ENCODE measurements at regions not wholly inside any gene's neighbourhood (a gene's known extent, or its start where the extent isn't known, plus 50 kb on each side); places are given as distances from the start of the nearest gene placed in this dataset.
"Not testable (repeated sequence)": the region's sequence is repeated elsewhere in the genome, so short reads cannot be mapped to it uniquely, and the experiment has no call there.

DNA sequence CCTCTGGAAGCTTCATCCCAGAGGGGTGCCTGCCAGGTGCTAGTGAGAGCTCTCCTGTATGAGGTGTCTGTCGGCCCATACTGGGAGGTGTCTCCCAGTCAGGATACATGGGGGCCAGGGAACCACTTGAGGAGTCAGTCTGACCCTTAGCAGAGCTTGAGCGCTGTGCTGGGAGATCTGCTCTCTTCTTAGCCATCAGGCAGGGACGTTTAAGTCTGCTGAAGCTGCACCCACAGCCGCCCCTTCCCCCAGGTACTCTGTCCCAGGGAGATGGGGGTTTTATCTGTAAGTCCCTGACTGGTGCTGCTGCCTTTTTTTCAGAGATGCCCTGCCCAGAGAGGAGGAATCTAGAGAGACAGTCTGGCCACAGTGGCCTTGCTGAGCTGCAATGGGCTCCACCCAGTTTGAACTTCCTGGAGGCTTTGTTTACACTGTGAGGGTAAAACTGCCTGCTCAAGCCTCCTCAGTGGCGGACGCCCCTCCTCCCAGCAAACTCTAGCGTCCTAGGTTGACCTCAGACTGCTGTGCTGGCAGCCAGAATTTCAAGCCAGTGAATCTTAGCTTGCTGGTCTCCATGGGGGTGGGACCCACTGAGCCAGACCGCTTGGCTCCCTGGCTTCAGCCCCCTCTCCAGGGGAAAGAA is 93.3 kb upstream of the DYRK2 start:
- not testable (repeated sequence) for TF ChIP-seq EED (IDR thresholded peaks at IDR 0.05; ENCODE audit: low read depth); CTCF (IDR thresholded peaks at IDR 0.05 in 2 of 3, conservative IDR thresholded peaks at IDR 0.05 in 1 of 3; ENCODE audit: control insufficient read depth in 2 of 3, extremely low read depth in 1 of 3, insufficient read depth in 1 of 3, low read depth in 3 of 3, low read length in 3 of 3); EP300 (IDR thresholded peaks at IDR 0.05; ENCODE audit: borderline replicate concordance in 1 of 2, control insufficient read depth in 1 of 2, low read depth in 2 of 2, low read length in 2 of 2); ATF7 (IDR thresholded peaks at IDR 0.05; ENCODE audit: low read depth); ETV6 (conservative IDR thresholded peaks at IDR 0.05 in 1 of 2, IDR thresholded peaks at IDR 0.05 in 1 of 2; ENCODE audit: borderline replicate concordance in 1 of 2, low read depth in 1 of 2); LARP7 (IDR thresholded peaks at IDR 0.05); EZH2 (IDR thresholded peaks at IDR 0.05; ENCODE audit: borderline replicate concordance, control insufficient read depth, low read depth, low read length); BCL3 (IDR thresholded peaks at IDR 0.05; ENCODE audit: borderline replicate concordance, insufficient read depth, low read depth, low read length, poor library complexity, severe bottlenecking); POLR2A (IDR thresholded peaks at IDR 0.05; ENCODE audit: low read depth, low read length); GABPA (IDR thresholded peaks at IDR 0.05; ENCODE audit: low read depth); MTA2 (IDR thresholded peaks at IDR 0.05; ENCODE audit: low read depth)
- TF ChIP-seq, protein P1, sequence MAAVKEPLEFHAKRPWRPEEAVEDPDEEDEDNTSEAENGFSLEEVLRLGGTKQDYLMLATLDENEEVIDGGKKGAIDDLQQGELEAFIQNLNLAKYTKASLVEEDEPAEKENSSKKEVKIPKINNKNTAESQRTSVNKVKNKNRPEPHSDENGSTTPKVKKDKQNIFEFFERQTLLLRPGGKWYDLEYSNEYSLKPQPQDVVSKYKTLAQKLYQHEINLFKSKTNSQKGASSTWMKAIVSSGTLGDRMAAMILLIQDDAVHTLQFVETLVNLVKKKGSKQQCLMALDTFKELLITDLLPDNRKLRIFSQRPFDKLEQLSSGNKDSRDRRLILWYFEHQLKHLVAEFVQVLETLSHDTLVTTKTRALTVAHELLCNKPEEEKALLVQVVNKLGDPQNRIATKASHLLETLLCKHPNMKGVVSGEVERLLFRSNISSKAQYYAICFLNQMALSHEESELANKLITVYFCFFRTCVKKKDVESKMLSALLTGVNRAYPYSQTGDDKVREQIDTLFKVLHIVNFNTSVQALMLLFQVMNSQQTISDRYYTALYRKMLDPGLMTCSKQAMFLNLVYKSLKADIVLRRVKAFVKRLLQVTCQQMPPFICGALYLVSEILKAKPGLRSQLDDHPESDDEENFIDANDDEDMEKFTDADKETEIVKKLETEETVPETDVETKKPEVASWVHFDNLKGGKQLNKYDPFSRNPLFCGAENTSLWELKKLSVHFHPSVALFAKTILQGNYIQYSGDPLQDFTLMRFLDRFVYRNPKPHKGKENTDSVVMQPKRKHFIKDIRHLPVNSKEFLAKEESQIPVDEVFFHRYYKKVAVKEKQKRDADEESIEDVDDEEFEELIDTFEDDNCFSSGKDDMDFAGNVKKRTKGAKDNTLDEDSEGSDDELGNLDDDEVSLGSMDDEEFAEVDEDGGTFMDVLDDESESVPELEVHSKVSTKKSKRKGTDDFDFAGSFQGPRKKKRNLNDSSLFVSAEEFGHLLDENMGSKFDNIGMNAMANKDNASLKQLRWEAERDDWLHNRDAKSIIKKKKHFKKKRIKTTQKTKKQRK (IDR thresholded peaks at IDR 0.05; ENCODE audit: low read depth, low read length) = not testable (repeated sequence)

Data from GM12878 (cell line).